ENCODE measurements at regions not wholly inside any gene's neighbourhood (a gene's known extent, or its start where the extent isn't known, plus 50 kb on each side); places are given as distances from the start of the nearest gene placed in this dataset.

- no peak for DNase-seq (ENCODE audit: low read depth in 2 of 2)
Measured at GRCh38 chr18:40662898-40663437, 1292.1 kb upstream of the PIK3C3 start.

GRCh38 chr18:40653682-40654081 lies 1301.4 kb upstream of the PIK3C3 start:
- no peak for DNase-seq (ENCODE audit: low read depth in 2 of 2)

GRCh38 chr18:40652321-40652720 lies 1302.7 kb upstream of the PIK3C3 start:
- no peak for DNase-seq (ENCODE audit: low read depth in 2 of 2)

DNA sequence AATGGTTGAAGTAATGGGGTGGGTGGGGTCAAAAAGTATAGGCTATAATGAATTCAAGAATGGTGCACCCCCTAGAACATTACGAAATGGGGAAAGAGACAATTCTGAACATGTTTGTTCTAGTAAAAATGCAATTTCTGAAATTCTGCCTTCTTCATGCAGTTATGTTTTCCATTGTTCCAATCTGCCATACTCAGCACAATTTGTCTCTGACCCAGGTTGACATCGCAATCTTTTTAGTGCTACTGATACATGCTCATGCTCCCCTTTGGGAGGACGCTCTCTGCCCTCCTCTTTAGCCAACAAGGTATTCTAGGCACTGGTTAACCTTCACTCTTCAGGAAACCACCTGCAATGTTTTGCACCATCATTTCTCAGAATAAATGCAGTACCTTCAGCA lies 1303.9 kb upstream of the PIK3C3 start:
- no peak for DNase-seq (ENCODE audit: low read depth in 2 of 2)

DNA sequence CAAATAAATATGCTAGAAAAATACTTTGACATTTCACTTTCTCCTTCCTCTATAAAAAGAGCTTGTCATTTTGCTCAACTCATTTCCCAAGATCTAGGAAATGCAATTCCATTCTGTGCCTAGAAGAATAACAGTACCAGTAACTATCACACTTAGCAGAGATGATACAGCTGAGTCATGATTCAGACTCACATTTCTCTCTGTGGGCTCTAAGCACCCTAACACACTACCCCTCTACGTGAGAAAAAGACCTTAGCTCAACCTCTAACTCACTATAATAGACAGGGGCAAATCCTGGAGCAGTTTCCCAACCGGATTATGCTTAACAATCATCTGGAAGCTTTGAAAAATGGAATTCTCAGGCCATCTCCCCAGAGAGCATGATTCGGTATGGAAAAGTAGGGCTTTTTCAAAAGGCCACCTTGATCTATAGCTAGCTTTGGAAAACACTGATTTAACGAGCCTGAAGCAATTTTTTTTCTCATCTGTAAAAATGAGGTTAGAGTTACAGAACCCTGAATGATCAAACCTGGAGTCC lies 1312.3 kb upstream of the PIK3C3 start:
- no peak for DNase-seq (ENCODE audit: low read depth in 2 of 2)

DNA sequence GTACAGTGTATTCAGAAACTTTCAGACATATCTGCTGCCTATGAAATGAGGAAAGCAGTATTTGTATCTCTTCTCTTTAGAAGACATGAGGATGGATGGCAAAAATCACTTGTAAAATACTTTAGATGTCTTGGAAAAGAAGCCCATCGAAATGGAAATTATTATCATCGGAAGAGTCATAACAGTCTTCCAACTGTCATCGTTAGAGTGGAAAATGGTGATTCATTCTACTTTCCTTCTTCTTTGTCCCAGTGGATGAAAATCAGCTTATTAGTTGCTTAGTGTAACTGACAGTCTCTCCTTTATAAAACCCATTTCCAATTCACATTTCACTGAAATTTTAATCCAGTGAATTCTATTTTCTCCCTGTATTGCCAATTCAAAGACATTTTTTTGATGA lies 1323.7 kb upstream of the PIK3C3 start:
- DNase-seq (ENCODE audit: low read depth in 2 of 2) = no peak

DNA sequence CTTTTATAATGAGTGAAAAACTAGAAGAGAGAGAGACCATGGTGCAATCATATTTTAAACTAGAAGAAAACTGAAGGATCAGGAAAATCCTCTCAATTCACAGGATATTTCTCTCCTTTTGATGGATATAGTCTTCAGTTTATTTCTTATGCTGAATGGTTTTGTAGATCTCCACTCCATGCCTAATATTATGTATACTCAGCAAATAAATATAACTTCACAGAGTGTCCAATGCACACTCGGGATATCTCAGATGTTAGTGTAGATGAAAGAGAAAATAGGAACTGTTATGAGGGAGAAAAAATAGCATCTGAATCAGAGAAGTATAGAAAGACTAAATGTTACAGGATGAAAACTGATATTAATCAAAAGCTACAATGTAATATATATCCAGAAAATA lies 1324.5 kb upstream of the PIK3C3 start:
- no peak for DNase-seq (ENCODE audit: low read depth in 2 of 2)

- no peak for DNase-seq (ENCODE audit: low read depth in 2 of 2)
Measured at GRCh38 chr18:40624959-40625358, 1330.1 kb upstream of the PIK3C3 start.

GRCh38 chr18:40613721-40614120 lies 1341.3 kb upstream of the PIK3C3 start:
- DNase-seq (ENCODE audit: low read depth in 2 of 2) = no peak

GRCh38 chr18:40612356-40612755 lies 1342.7 kb upstream of the PIK3C3 start:
- no peak for DNase-seq (ENCODE audit: low read depth in 2 of 2)

DNA sequence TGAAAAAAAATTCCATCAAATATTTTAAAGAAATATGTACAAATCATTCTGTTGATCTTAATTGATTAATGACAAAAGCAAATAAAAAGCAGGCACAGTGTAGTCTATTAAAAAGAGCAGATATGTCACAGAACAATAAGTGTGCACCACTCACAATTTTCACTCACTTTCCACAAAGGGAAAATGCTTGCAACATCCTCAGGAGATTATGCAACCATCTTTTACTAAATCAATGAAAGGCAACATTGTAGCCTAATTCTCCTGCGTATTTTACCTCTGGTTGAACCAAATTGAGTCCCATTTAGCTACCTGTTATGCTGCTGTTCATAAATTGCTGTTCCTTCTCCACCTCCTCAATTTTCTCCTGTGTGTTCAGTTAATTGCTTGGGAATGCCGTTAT lies 1346.8 kb upstream of the PIK3C3 start:
- DNase-seq (ENCODE audit: low read depth in 2 of 2) = no peak

- DNase-seq (ENCODE audit: low read depth in 2 of 2) = no peak
Measured at GRCh38 chr18:40607542-40608148, 1347.4 kb upstream of the PIK3C3 start.

DNA sequence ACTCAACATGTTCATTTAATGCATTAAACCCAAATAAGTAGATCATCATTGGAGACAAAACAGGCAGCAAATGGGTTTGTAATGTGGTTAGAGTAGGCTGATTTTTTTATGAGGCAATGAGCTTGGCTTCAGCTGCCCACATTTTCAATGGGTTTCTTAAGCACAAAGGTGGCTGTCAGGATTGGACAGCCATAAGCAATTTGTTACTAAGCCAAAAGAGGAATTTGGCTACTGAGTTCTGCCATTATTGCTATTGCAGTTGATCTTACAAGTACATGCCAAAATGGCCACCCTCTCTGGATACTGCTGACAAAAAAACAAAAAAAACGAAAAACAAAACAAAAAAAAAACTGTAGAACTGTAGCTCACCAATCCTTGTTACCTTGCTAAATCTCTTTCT lies 1348.0 kb upstream of the PIK3C3 start:
- no peak for DNase-seq (ENCODE audit: low read depth in 2 of 2)

GRCh38 chr18:40583671-40584070 lies 1371.4 kb upstream of the PIK3C3 start:
- no peak for DNase-seq (ENCODE audit: low read depth in 2 of 2)

GRCh38 chr18:40582105-40582504 lies 1372.9 kb upstream of the PIK3C3 start:
- no peak for DNase-seq (ENCODE audit: low read depth in 2 of 2)

DNA sequence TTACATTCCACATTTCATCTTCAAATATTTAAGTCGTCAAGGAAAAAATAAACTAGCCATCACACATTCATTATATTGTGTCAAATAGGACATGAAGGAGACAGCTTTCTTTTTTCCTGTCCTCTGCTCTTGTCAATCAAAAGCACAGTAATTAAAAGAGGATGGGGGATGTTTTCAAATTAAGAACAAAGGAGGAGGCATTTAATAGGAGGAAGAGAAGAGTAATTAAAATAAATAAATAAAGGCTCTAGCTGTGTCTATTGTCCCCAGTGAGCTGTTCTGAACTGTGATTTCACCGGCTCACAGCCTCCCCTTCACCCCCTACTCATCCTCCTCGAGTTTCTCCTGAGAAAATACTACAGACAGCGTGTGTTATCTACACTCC lies 1377.1 kb upstream of the PIK3C3 start:
- no peak for DNase-seq (ENCODE audit: low read depth in 2 of 2)

- DNase-seq (ENCODE audit: low read depth in 2 of 2) = no peak
Measured at GRCh38 chr18:40577239-40577980, 1377.6 kb upstream of the PIK3C3 start.

GRCh38 chr18:40576507-40577115 lies 1378.4 kb upstream of the PIK3C3 start:
- DNase-seq (ENCODE audit: low read depth in 2 of 2) = no peak

DNA sequence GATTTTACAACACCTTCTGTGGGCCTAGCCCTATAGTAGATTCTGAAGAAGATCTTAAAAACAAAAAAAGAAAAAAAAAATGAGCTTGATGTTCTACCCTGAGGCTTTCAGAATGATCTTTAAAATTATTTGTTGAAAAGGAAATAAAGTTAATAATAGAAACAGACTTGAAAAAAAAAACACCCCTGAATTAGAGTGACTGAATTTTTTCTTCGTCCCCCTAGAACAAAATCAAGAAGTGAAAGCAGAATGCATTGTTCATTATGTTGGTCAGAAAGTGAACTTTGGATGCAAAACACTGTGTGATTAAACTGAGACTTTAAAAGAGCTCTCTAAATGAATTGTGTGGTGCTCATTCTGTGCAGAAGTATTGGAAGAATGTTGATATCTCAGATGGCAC lies 1384.4 kb upstream of the PIK3C3 start:
- DNase-seq (ENCODE audit: low read depth in 2 of 2) = no peak

DNA sequence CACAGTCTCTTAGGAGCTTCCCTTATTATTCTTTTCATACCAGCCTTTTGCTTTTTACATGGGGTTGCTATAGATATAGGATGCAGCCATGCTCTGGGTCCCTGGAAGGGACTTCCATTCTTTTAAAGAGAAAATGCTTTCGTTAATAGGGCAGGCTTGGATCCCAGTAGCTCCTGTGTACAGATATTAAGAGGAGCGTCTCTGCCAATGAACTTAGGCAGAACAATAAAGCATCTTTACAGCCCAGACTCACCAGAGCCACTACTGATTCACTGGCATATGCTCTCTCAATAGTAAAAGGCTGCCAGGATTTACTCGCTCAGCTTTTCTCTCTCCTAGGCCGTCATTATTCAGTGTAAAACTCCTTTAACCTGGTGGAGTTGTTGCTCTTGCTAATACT lies 1385.4 kb upstream of the PIK3C3 start:
- DNase-seq (ENCODE audit: low read depth in 2 of 2) = no peak

GRCh38 chr18:40566510-40566844 lies 1388.6 kb upstream of the PIK3C3 start:
- DNase-seq (ENCODE audit: low read depth in 2 of 2) = no peak

DNA sequence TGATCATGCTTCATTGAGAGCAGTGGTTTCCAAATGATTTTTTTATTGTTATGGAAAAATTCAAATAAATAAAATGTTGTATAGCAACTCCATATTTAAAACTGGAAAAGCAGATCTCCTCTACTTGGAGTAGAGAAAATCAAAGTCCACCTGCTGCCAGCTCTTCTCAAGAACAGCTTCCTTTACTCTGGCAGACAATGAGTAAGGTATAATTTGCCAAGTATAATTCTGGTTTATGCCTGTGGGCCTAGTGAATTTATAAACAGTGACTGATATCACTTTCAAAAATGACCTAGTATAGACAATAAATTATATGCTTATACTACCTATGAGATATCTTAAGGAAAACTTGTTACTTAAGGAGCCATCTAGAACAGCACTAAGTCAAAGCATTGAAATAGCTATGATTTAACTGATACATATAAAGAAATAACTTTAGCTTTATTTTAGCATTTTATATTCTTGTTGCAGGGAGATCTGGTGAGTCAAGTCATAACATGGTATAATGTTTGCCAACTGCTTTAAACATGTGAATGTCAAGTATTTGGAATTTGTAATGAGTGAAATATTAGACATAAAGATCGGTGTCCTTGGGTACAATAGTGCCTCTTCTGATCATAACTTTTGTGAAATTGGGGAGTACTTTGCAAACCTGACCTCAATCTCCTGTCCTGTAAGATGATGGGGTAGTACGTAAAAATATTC lies 1389.1 kb upstream of the PIK3C3 start:
- no peak for DNase-seq (ENCODE audit: low read depth in 2 of 2)

All from stimulated activated CD4-positive, alpha-beta T cell treated with anti-CD3 and anti-CD28 coated beads, Interleukin-1b, Interleukin-23, amount 100 ng/mL, for 1 hour (primary cell).